AG04449 (cell line): ENCODE measurements at regions not wholly inside any gene's neighbourhood (a gene's known extent, or its start where the extent isn't known, plus 50 kb on each side); places are given as distances from the start of the nearest gene placed in this dataset.

Experiments
- CTCF ChIA-PET: fragments of 350-600 bp; formaldehyde crosslinking; extraction: SDS; loops from one replicate; lab custom pipeline; 2021; ENCODE audit warnings: antibody characterized with exemption; lab: Yijun Ruan, JAX
- POLR2A ChIA-PET: fragments of 400-600, 350-600 bp; formaldehyde crosslinking; extraction: SDS; loops from one replicate; lab custom pipeline; 2020; ENCODE audit warnings: antibody characterized with exemption, inconsistent platforms; lab: Yijun Ruan, JAX
- DNase-seq: peaks from one replicate; pipeline ENCODE4 v3.0.0-alpha.2; 2010; ENCODE audit warnings: low read depth, low spot score
- H3K4me3 ChIP-seq: 2 replicates; pipeline ENCODE4 v1.5.1; 2011; ENCODE audit warnings: low read depth, mild to moderate bottlenecking, control low read depth, low read length
- CTCF ChIP-seq: IDR thresholded peaks from one replicate; pipeline ENCODE4 v1.5.1; 2011; ENCODE audit warnings: mild to moderate bottlenecking, moderate library complexity, low read length, control low read depth, inconsistent platforms; ENCODE audit not compliant: insufficient read depth; ENCODE audit errors: missing control alignments

- TF ChIP-seq CTCF: no peak
- CTCF ChIA-PET: no interaction called here
- H3K4me3 ChIP-seq: no peak overlapping the region
- DNase-seq: no peak
- POLR2A ChIA-PET: no interaction called here
These were observed 297.7 kb upstream of the SALL3 start for GRCh38 chr18:78681934-78682333.

GRCh38 chr18:78682716-78683115, 296.9 kb upstream of the SALL3 start:
- CTCF ChIA-PET: no interaction called here

GRCh38 chr18:78683191-78684010, 296.2 kb upstream of the SALL3 start:
- DNase-seq: no peak
- H3K4me3 ChIP-seq: no peak overlapping the region
- POLR2A ChIA-PET: no interaction called here
- CTCF ChIA-PET: no interaction called here
- TF ChIP-seq CTCF: no peak

More at GRCh38 chr18:78682716-78683115, 296.9 kb upstream of the SALL3 start:
- no peak for DNase-seq
- no peak overlapping the region for H3K4me3 ChIP-seq
- POLR2A ChIA-PET: no interaction called here
- no peak for TF ChIP-seq CTCF

GRCh38 chr18:78685250-78685979, 294.2 kb upstream of the SALL3 start:
- no peak for TF ChIP-seq CTCF
- CTCF ChIA-PET: no interaction called here
- POLR2A ChIA-PET: no interaction called here
- no peak overlapping the region for H3K4me3 ChIP-seq
- DNase-seq: no peak

GRCh38 chr18:78685980-78686530, 293.6 kb upstream of the SALL3 start:
- no peak for DNase-seq
- ChIA-PET CTCF (no interaction called here), POLR2A (no interaction called here)
- no peak overlapping the region for H3K4me3 ChIP-seq
- no peak for TF ChIP-seq CTCF

GRCh38 chr18:78686976-78687685, 292.5 kb upstream of the SALL3 start:
- ChIA-PET CTCF (no interaction called here), POLR2A (no interaction called here)
- H3K4me3 ChIP-seq: no peak overlapping the region
- DNase-seq: no peak
- no peak for TF ChIP-seq CTCF
